Transverse colon (tissue), 3 donors: ENCODE measurements at regions not wholly inside any gene's neighbourhood (a gene's known extent, or its start where the extent isn't known, plus 50 kb on each side); places are given as distances from the start of the nearest gene placed in this dataset.

Experiments
- EP300 ChIP-seq: sonication (generic); formaldehyde crosslinking; IDR thresholded peaks from one replicate; pipeline ENCODE4 v1.6.1; 2017; ENCODE audit warnings: antibody characterized with exemption, low read depth
- POLR2A ChIP-seq: fragments of 450-650 bp; IDR thresholded peaks from one replicate; pipeline ENCODE4 v1.6.1; 2016; ENCODE audit warnings: antibody characterized with exemption, mild to moderate bottlenecking, moderate library complexity
- TF ChIP-seq, protein P1 (sequence below), 5 experiments: fragments of 200-600 bp in 3 of 5; fragments of 450-650 bp in 2 of 5; sonication (generic) in 3 of 5; IDR thresholded peaks; 1 replicate in 2 of 5; 2 replicates in 3 of 5; pipeline ENCODE4 v1.5.1; 2016 to 2017; ENCODE audit warnings: antibody characterized with exemption in 5 of 5, inconsistent platforms in 3 of 5, mild to moderate bottlenecking in 2 of 5, moderate library complexity in 1 of 5

- TF ChIP-seq, protein P1, sequence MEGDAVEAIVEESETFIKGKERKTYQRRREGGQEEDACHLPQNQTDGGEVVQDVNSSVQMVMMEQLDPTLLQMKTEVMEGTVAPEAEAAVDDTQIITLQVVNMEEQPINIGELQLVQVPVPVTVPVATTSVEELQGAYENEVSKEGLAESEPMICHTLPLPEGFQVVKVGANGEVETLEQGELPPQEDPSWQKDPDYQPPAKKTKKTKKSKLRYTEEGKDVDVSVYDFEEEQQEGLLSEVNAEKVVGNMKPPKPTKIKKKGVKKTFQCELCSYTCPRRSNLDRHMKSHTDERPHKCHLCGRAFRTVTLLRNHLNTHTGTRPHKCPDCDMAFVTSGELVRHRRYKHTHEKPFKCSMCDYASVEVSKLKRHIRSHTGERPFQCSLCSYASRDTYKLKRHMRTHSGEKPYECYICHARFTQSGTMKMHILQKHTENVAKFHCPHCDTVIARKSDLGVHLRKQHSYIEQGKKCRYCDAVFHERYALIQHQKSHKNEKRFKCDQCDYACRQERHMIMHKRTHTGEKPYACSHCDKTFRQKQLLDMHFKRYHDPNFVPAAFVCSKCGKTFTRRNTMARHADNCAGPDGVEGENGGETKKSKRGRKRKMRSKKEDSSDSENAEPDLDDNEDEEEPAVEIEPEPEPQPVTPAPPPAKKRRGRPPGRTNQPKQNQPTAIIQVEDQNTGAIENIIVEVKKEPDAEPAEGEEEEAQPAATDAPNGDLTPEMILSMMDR (IDR thresholded peaks at IDR 0.05): no peak
- no peak for TF ChIP-seq EP300
- TF ChIP-seq POLR2A: no peak
Observed at GRCh38 chr6:139625998-139626975, 251.8 kb upstream of the CITED2 start.
